ENCODE measurements at regions not wholly inside any gene's neighbourhood (a gene's known extent, or its start where the extent isn't known, plus 50 kb on each side); places are given as distances from the start of the nearest gene placed in this dataset.

GRCh38 chr22:34159491-34159890 is 239.2 kb upstream of the LARGE1 start:
- no peak for DNase-seq (ENCODE audit: low spot score)

GRCh38 chr22:34160141-34160783 is 240.0 kb upstream of the LARGE1 start:
- no peak for DNase-seq (ENCODE audit: low spot score)

GRCh38 chr22:34161431-34162123 is 241.3 kb upstream of the LARGE1 start:
- DNase-seq (ENCODE audit: low spot score), result no peak

GRCh38 chr22:34198976-34199375 is 278.7 kb upstream of the LARGE1 start:
- no peak for DNase-seq (ENCODE audit: low spot score)

GRCh38 chr22:34210301-34210700 is 290.0 kb upstream of the LARGE1 start:
- no peak for DNase-seq (ENCODE audit: low spot score)

- DNase-seq (ENCODE audit: low spot score), result no peak
Observed at GRCh38 chr22:34214372-34214771, 294.1 kb upstream of the LARGE1 start.

- DNase-seq (ENCODE audit: low spot score), result no peak
Observed at GRCh38 chr22:34225278-34225677, 305.0 kb upstream of the LARGE1 start.

- no peak for DNase-seq (ENCODE audit: low spot score)
Observed at GRCh38 chr22:34236527-34236926, 316.3 kb upstream of the LARGE1 start.

- DNase-seq (ENCODE audit: low spot score), result no peak
Observed at GRCh38 chr22:34239421-34239820, 319.1 kb upstream of the LARGE1 start.

GRCh38 chr22:34243023-34243422 is 322.7 kb upstream of the LARGE1 start:
- no peak for DNase-seq (ENCODE audit: low spot score)

GRCh38 chr22:34255042-34255441 is 334.8 kb upstream of the LARGE1 start:
- no peak for DNase-seq (ENCODE audit: low spot score)

- DNase-seq (ENCODE audit: low spot score), result no peak
Observed at GRCh38 chr22:34278121-34278520, 357.8 kb upstream of the LARGE1 start.

GRCh38 chr22:34281738-34282137 is 361.5 kb upstream of the LARGE1 start:
- no peak for DNase-seq (ENCODE audit: low spot score)

- no peak for DNase-seq (ENCODE audit: low spot score)
Observed at GRCh38 chr22:34283844-34284243, 363.6 kb upstream of the LARGE1 start.

- no peak for DNase-seq (ENCODE audit: low spot score)
Observed at GRCh38 chr22:34293324-34293723, 373.0 kb upstream of the LARGE1 start.

GRCh38 chr22:34294476-34294875 is 374.2 kb upstream of the LARGE1 start:
- DNase-seq (ENCODE audit: low spot score), result no peak

- DNase-seq (ENCODE audit: low spot score), result no peak
Observed at GRCh38 chr22:34294986-34295385, 374.7 kb upstream of the LARGE1 start.

- DNase-seq (ENCODE audit: low spot score), result no peak
Observed at GRCh38 chr22:34296461-34296860, 376.2 kb upstream of the LARGE1 start.

GRCh38 chr22:34297536-34298120 is 377.4 kb upstream of the LARGE1 start:
- DNase-seq (ENCODE audit: low spot score), result no peak

GRCh38 chr22:34299496-34299895 is 379.2 kb upstream of the LARGE1 start:
- no peak for DNase-seq (ENCODE audit: low spot score)

- no peak for DNase-seq (ENCODE audit: low spot score)
Observed at GRCh38 chr22:34301569-34301968, 381.3 kb upstream of the LARGE1 start.

- DNase-seq (ENCODE audit: low spot score), result no peak
Observed at GRCh38 chr22:34303656-34304055, 383.4 kb upstream of the LARGE1 start.

- DNase-seq (ENCODE audit: low spot score), result no peak
Observed at GRCh38 chr22:34306361-34306760, 386.1 kb upstream of the LARGE1 start.

GRCh38 chr22:34308101-34308500 is 387.8 kb upstream of the LARGE1 start:
- no peak for DNase-seq (ENCODE audit: low spot score)
